DOHH2 (cell line): ENCODE measurements at regions not wholly inside any gene's neighbourhood (a gene's known extent, or its start where the extent isn't known, plus 50 kb on each side); places are given as distances from the start of the nearest gene placed in this dataset.

Experiments
- H3F3A ChIP-seq: fragments of 200-600 bp; sonication (generic), shearing (Covaris generic); 2 replicates; pipeline ENCODE4 v1.6.0; 2016; ENCODE audit warnings: antibody characterized with exemption, mild to moderate bottlenecking; ENCODE audit not compliant: control insufficient read depth, insufficient read depth
- H3K27ac ChIP-seq: fragments of 200-600 bp; sonication (generic); 2 replicates; pipeline ENCODE4 v1.5.1; 2014; ENCODE audit warnings: low read depth, mild to moderate bottlenecking, low read length, moderate library complexity
- H3K27me3 ChIP-seq: fragments of 200-600 bp; sonication (generic); 2 replicates; pipeline ENCODE4 v1.6.1; 2014; ENCODE audit warnings: mild to moderate bottlenecking, low read length, mixed read lengths; ENCODE audit not compliant: control insufficient read depth
- H3K36me3 ChIP-seq: fragments of 200-600 bp; sonication (generic); 2 replicates; pipeline ENCODE4 v1.6.1; 2014; ENCODE audit warnings: mild to moderate bottlenecking, low read length, moderate library complexity, mixed read lengths; ENCODE audit not compliant: control insufficient read depth
- H3K4me1 ChIP-seq: fragments of 200-600 bp; sonication (generic); 2 replicates; pipeline ENCODE4 v1.6.1; 2014; ENCODE audit warnings: mild to moderate bottlenecking, low read length, mixed read lengths; ENCODE audit not compliant: control insufficient read depth
- H3K4me2 ChIP-seq: fragments of 200-600 bp; sonication (generic); 2 replicates; pipeline ENCODE4 v1.6.0; 2014; ENCODE audit warnings: mild to moderate bottlenecking, low read length, moderate library complexity
- H3K4me3 ChIP-seq: fragments of 200-600 bp; sonication (generic); 2 replicates; pipeline ENCODE4 v1.5.1; 2014; ENCODE audit warnings: mild to moderate bottlenecking, low read length, mixed read lengths
- H3K79me2 ChIP-seq: fragments of 200-600 bp; sonication (generic); 2 replicates; pipeline ENCODE4 v1.6.1; 2014; ENCODE audit warnings: mild to moderate bottlenecking, low read length, mixed read lengths; ENCODE audit not compliant: control insufficient read depth
- H3K9me2 ChIP-seq: fragments of 200-600 bp; sonication (generic); replicated peaks from 2 replicates; pipeline ENCODE4 v1.6.1; 2014; ENCODE audit warnings: mild to moderate bottlenecking, low read length, mixed read lengths; ENCODE audit not compliant: control insufficient read depth
- H3K9me3 ChIP-seq: fragments of 200-600 bp; sonication (generic); 2 replicates; pipeline ENCODE4 v1.6.1; 2014; ENCODE audit warnings: antibody characterized with exemption, low read length, mixed read lengths; ENCODE audit not compliant: control insufficient read depth, insufficient read depth
- H4K20me1 ChIP-seq: fragments of 200-600 bp; sonication (generic); 2 replicates; pipeline ENCODE4 v1.6.0; 2014; ENCODE audit warnings: low read depth, mild to moderate bottlenecking, antibody characterized with exemption, low read length, moderate library complexity; ENCODE audit not compliant: control insufficient read depth, insufficient read depth
- EZH2phosphoT487 ChIP-seq: fragments of 200-600 bp; sonication (generic); IDR thresholded peaks from 2 replicates; pipeline ENCODE4 v1.6.1; 2017; ENCODE audit warnings: borderline replicate concordance, mild to moderate bottlenecking, antibody characterized with exemption, low read length, moderate library complexity, mixed read lengths
- TF ChIP-seq, protein P1 (sequence below): fragments of 200-600 bp; sonication (generic); IDR thresholded peaks from one replicate; pipeline ENCODE4 v1.5.1; 2014; ENCODE audit warnings: antibody characterized with exemption, mild to moderate bottlenecking, low read depth, low read length; ENCODE audit not compliant: poor library complexity, severe bottlenecking

DNA sequence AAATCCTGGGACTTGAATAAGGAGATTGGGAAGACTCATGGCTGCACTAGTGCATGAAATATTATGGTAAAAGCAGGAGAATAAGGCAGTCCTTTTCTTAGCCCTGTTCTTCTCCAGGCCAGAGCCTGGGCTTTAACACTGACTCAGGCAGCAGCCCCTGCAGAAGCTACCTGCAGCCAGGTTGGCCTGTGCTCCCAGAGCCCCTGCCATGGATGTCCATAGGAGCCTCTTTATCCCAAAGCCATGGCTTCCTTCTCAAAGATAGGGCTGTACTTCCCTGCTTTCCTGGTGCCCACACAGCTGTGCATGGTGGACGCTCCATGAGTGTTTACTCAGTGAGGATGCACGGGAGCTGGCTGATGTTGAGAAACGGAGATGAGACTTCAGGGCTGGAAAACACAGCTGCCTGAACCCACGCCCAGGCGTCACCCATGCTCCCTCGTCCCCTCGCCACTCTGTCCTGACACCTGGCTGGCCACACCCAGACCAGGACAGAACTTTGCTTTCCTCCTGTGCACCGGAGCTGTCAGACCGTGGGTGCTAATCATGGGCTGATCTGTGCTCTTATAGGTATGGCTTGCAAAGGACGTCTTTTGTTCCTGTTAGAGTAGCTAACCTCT, 135.5 kb downstream of the GLI2 start:
- H3K79me2 ChIP-seq: no peaks in the 10 kb centered on the region
- H3K27me3 ChIP-seq: no peaks in the 10 kb centered on the region
- no peak overlapping the region for H3K4me3 ChIP-seq
- no peak for TF ChIP-seq EZH2phosphoT487
- TF ChIP-seq, protein P1, sequence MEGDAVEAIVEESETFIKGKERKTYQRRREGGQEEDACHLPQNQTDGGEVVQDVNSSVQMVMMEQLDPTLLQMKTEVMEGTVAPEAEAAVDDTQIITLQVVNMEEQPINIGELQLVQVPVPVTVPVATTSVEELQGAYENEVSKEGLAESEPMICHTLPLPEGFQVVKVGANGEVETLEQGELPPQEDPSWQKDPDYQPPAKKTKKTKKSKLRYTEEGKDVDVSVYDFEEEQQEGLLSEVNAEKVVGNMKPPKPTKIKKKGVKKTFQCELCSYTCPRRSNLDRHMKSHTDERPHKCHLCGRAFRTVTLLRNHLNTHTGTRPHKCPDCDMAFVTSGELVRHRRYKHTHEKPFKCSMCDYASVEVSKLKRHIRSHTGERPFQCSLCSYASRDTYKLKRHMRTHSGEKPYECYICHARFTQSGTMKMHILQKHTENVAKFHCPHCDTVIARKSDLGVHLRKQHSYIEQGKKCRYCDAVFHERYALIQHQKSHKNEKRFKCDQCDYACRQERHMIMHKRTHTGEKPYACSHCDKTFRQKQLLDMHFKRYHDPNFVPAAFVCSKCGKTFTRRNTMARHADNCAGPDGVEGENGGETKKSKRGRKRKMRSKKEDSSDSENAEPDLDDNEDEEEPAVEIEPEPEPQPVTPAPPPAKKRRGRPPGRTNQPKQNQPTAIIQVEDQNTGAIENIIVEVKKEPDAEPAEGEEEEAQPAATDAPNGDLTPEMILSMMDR: no peak
- no peaks in the 10 kb centered on the region for H3K9me2 ChIP-seq
- H3K9me3 ChIP-seq: no peaks in the 10 kb centered on the region
- H3K27ac ChIP-seq: no peak overlapping the region
- H3K36me3 ChIP-seq: no peaks in the 10 kb centered on the region
- H3K4me1 ChIP-seq: no peaks in the 10 kb centered on the region
- H3K4me2 ChIP-seq: no peak overlapping the region
- no peaks in the 10 kb centered on the region for H3F3A ChIP-seq
- no peaks in the 10 kb centered on the region for H4K20me1 ChIP-seq

- no peaks in the 10 kb centered on the region for H3K79me2 ChIP-seq
- H4K20me1 ChIP-seq: no peaks in the 10 kb centered on the region
- no peak for TF ChIP-seq EZH2phosphoT487
- H3K4me2 ChIP-seq: no peak overlapping the region
- no peaks in the 10 kb centered on the region for H3F3A ChIP-seq
- H3K9me3 ChIP-seq: no peaks in the 10 kb centered on the region
- H3K4me1 ChIP-seq: no peaks in the 10 kb centered on the region
- no peaks in the 10 kb centered on the region for H3K27me3 ChIP-seq
- no peaks in the 10 kb centered on the region for H3K36me3 ChIP-seq
- no peak overlapping the region for H3K4me3 ChIP-seq
- H3K27ac ChIP-seq: no peak overlapping the region
- no peaks in the 10 kb centered on the region for H3K9me2 ChIP-seq
These were observed 136.4 kb downstream of the GLI2 start for GRCh38 chr2:120871881-120872620.

DNA sequence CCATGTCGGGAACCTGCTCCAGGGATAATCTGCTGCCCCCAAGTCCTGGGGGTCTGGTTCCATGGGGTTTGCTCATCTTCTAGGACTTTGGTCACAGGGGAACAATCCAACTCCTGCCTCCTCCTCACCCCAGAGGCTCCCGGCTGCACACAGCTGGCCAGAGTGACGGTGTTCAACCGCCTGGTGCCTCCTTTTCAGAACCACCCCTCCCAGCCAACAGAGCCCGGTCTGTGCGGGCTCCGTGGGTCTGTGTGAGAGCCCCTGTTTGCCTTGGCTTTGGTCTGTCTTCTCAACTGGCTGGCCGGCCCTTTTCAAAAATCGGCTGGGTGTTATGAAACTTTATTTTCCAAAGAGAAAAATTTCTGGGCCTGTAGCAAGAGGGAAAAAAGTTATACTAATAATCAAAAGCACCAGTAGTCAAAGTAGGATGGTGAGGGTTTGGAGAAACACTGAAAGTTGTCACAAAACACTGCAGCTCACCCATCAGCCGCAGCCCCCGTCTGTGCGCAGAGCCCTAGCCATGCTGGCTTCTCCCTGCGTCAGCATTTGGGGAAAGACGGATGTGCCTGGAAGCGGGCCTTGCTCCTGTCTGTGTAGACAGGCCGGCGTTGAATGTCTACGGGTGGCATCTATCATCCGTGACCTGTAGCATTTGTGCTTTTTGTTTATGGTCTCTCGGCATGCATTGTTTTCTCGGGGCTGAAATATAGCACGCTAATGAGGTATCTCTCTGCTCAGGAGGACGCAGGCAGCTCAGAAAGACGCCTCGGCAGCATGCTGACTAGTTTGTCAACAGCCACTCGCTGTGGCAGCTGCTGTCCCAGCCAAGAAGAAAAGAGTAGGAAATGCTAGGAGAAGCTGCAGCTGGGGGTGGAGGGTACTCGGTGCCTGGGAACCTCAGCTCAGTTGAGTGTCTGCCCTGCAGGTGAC, 138.6 kb downstream of the GLI2 start:
- H3K79me2 ChIP-seq: no peaks in the 10 kb centered on the region

More for the DNA sequence above, 138.6 kb downstream of the GLI2 start:
- TF ChIP-seq, protein P1: no peak
- no peak for TF ChIP-seq EZH2phosphoT487
- Histone ChIP-seq H3K27ac (no peak overlapping the region), H3K4me3 (no peak overlapping the region), H3K36me3 (no peaks in the 10 kb centered on the region), H3F3A (no peaks in the 10 kb centered on the region), H3K9me3 (no peaks in the 10 kb centered on the region), H3K4me1 (no peaks in the 10 kb centered on the region), H3K9me2 (no peaks in the 10 kb centered on the region), H3K27me3 (no peaks in the 10 kb centered on the region), H4K20me1 (no peaks in the 10 kb centered on the region), H3K4me2 (no peak overlapping the region)
